ENCODE measurements at regions not wholly inside any gene's neighbourhood (a gene's known extent, or its start where the extent isn't known, plus 50 kb on each side); places are given as distances from the start of the nearest gene placed in this dataset.

DNA sequence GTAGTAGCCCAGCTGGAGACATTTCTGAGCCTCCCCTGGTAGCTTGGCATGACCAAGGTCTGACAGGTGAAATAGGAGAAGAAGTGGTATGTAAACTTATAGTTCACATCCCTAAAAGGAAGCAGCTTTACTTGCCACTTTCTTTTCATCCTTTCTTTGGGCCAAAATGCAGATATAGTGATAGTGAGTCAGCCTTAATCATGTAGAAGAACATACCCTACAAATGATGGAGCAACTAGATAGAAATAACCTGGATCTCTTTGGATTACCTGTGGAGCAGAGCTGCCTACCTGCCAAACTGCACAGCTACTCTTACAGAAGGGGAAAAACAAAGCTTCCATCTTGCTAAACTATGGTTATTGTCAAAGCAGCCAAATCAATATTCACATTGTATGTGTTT, 106.7 kb upstream of the LCORL start:
- in situ Hi-C loops (cut with MboI; ENCODE audit: low pct_ligation_motif_present in 1 of 4, low pct_unique_long_range_greater_than_20kb in 1 of 4, low sequenced_read_pairs in 3 of 4) (no loop called here), intact Hi-C loops (cut with DNase I; ENCODE audit: low total_unique reads) (no loop called here)
- H3K27ac ChIP-seq, result no peak overlapping the region
- no peak for DNase-seq
- H3K4me3 ChIP-seq, result no peak overlapping the region
- H3K27me3 ChIP-seq, result no peaks in the 10 kb centered on the region
- H3K36me3 ChIP-seq, result no peaks in the 10 kb centered on the region
- no peaks in the 10 kb centered on the region for H3K9me3 ChIP-seq
- H3K4me1 ChIP-seq, result no peaks in the 10 kb centered on the region
- TF ChIP-seq, protein P1, sequence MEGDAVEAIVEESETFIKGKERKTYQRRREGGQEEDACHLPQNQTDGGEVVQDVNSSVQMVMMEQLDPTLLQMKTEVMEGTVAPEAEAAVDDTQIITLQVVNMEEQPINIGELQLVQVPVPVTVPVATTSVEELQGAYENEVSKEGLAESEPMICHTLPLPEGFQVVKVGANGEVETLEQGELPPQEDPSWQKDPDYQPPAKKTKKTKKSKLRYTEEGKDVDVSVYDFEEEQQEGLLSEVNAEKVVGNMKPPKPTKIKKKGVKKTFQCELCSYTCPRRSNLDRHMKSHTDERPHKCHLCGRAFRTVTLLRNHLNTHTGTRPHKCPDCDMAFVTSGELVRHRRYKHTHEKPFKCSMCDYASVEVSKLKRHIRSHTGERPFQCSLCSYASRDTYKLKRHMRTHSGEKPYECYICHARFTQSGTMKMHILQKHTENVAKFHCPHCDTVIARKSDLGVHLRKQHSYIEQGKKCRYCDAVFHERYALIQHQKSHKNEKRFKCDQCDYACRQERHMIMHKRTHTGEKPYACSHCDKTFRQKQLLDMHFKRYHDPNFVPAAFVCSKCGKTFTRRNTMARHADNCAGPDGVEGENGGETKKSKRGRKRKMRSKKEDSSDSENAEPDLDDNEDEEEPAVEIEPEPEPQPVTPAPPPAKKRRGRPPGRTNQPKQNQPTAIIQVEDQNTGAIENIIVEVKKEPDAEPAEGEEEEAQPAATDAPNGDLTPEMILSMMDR (IDR thresholded peaks at IDR 0.05), result no peak
- TF ChIP-seq POLR2A (IDR thresholded peaks at IDR 0.05) (no peak), EP300 (IDR thresholded peaks at IDR 0.05; ENCODE audit: low read depth) (no peak), POLR2AphosphoS5 (IDR thresholded peaks at IDR 0.05) (no peak)

DNA sequence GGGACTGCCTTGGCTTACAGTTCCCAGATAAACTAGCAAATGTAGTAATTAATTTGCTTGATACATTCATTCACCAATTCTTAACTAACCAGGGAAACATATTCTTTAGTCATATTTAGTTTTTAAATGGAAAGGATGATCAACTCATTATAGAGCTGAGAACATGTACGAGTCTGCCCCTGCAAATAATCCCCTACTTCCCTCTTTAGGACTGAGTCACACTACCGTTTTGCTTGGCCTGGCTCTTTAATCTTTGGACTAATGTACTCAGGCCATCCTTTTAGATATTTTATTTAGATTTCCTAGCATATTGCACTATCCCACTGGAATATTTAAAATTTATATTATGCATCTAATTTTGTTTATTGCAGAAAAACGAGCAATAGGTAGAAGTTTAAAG, 105.5 kb upstream of the LCORL start:
- no peaks in the 10 kb centered on the region for H3K4me1 ChIP-seq
- no peak for DNase-seq
- no peak overlapping the region for H3K4me3 ChIP-seq
- no peaks in the 10 kb centered on the region for H3K36me3 ChIP-seq
- no peak overlapping the region for H3K27ac ChIP-seq
- H3K27me3 ChIP-seq, result no peaks in the 10 kb centered on the region
- H3K9me3 ChIP-seq, result no peaks in the 10 kb centered on the region
- TF ChIP-seq, protein P1 (IDR thresholded peaks at IDR 0.05), result no peak
- 51 to 75% methylated on average over 3 of the region's 3 CpGs for WGBS, 2 donors (ENCODE audit: low coverage in 1 of 2)
- in situ Hi-C loops (cut with MboI; ENCODE audit: low pct_ligation_motif_present in 1 of 4, low pct_unique_long_range_greater_than_20kb in 1 of 4, low sequenced_read_pairs in 3 of 4), result no loop called here
- intact Hi-C loops (cut with DNase I; ENCODE audit: low total_unique reads), result no loop called here

DNA sequence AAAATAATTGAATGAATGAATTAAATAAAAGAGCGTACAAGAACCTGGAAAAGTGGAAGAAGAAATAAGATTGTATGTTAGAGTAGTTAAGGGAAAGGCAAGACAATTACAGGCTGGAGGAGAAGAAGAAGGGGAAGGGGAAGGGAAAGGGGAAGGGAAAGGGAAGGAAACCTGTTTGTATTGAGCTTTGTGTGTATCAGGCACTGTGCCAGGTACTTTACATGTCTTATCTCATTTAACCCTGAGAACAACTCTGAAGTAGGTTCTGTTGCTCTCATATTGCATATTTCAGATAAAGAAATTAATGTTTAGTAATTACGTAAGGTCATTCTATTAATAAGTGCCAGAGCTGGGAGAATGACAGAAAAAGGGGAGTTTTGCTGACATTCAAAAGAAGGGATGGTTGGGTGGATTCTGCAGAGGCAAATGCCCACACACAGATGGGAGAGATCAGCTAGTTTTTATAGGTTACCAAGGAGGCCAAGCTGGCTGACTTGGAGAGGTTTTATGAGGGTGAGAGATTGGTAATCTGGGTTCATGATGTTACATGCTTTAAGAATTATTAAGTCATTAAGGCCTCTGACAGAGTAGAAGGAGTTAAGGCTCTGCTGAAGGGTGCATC, 92.3 kb upstream of the LCORL start:
- WGBS, 2 donors (ENCODE audit: low coverage in 1 of 2), result 87 to 91% methylated on average over 2 of the region's 2 CpGs
- Histone ChIP-seq H3K4me3 (no peak overlapping the region), H3K27ac (no peak overlapping the region), H3K36me3 (no peaks in the 10 kb centered on the region), H3K4me1 (peaks cover 0 to 14% (median 5%) of the 10 kb centered on the region in 4 donors), H3K27me3 (no peaks in the 10 kb centered on the region), H3K9me3 (no peaks in the 10 kb centered on the region)
- DNase-seq, result no peak
- no peak for TF ChIP-seq EP300 (IDR thresholded peaks at IDR 0.05; ENCODE audit: low read depth)
- TF ChIP-seq POLR2A (IDR thresholded peaks at IDR 0.05), result no peak
- TF ChIP-seq, protein P1 (IDR thresholded peaks at IDR 0.05), result no peak
- TF ChIP-seq POLR2AphosphoS5 (IDR thresholded peaks at IDR 0.05), result no peak
- intact Hi-C loops (cut with DNase I; ENCODE audit: low total_unique reads) (no loop called here), in situ Hi-C loops (cut with MboI; ENCODE audit: low pct_ligation_motif_present in 1 of 4, low pct_unique_long_range_greater_than_20kb in 1 of 4, low sequenced_read_pairs in 3 of 4) (no loop called here)

DNA sequence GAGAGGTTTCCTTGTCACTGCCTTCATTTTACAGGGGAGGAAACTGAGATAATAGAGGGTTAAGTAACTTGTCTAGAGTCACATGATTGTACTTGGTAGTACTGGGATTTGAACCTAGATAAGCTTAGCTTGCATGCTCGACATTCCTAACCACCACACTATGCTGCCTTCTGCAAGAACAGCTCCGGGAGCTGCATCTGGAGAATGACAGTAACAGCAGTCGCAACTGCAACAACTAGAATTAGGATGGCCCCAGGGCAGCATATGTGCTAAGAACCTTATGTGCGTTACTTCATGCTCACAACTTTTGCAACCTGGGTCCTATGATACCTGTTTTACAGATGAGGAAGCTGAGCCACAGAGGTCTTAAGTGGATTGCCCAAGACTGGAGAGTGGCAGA, 89.5 kb upstream of the LCORL start:
- in situ Hi-C loops (cut with MboI; ENCODE audit: low pct_ligation_motif_present in 1 of 4, low pct_unique_long_range_greater_than_20kb in 1 of 4, low sequenced_read_pairs in 3 of 4), result no loop called here
- TF ChIP-seq, protein P1 (IDR thresholded peaks at IDR 0.05), result no peak
- TF ChIP-seq POLR2AphosphoS5 (IDR thresholded peaks at IDR 0.05) (no peak), POLR2A (IDR thresholded peaks at IDR 0.05) (no peak), EP300 (IDR thresholded peaks at IDR 0.05; ENCODE audit: low read depth) (no peak)
- Histone ChIP-seq H3K9me3 (no peaks in the 10 kb centered on the region), H3K36me3 (no peaks in the 10 kb centered on the region), H3K4me3 (no peak overlapping the region), H3K27me3 (no peaks in the 10 kb centered on the region), H3K27ac (no peak overlapping the region), H3K4me1 (peaks cover 0 to 34% (median 17%) of the 10 kb centered on the region in 4 donors)
- intact Hi-C loops (cut with DNase I; ENCODE audit: low total_unique reads), result no loop called here
- DNase-seq, result no peak
- 40 to 70% methylated on average over 2 to 4 of the region's 4 CpGs for WGBS, 2 donors (ENCODE audit: low coverage in 1 of 2)

Data from transverse colon (tissue), 4 donors.